Endothelial cell of umbilical vein (primary cell): ENCODE measurements at regions not wholly inside any gene's neighbourhood (a gene's known extent, or its start where the extent isn't known, plus 50 kb on each side); places are given as distances from the start of the nearest gene placed in this dataset.

Source experiments
- BruUV-seq: library from RNA; stranded (reverse); fragments of 400-500 nt; replicated peaks from 2 replicates; lab custom pipeline; 2021; lab: Mats Ljungman, UMichigan
- CTCF ChIA-PET: fragments of 300-600, 350-600 bp; sonication (Branson Sonifier 250); formaldehyde crosslinking; loops from one replicate; lab custom pipeline; 2021; ENCODE audit warnings: antibody characterized with exemption, inconsistent platforms; lab: Charles Lee
- POLR2A ChIA-PET: fragments of 300-600, 350-600 bp; sonication (Branson Sonifier 250); formaldehyde crosslinking; loops from one replicate; lab custom pipeline; 2021; ENCODE audit warnings: antibody characterized with exemption, inconsistent platforms; lab: Charles Lee
- DNase-seq: peaks from one replicate; pipeline ENCODE4 v3.0.0-alpha.2; 2011; ENCODE audit warnings: low read depth, low spot score
- FAIRE-seq: peaks from 2 replicates; lab custom pipeline; 2011; peaks lifted over from hg19 to GRCh38; lab: Jason Lieb, UNC
- H2AFZ ChIP-seq: 2 replicates; pipeline ENCODE4 v1.6.0; 2012; ENCODE audit warnings: low read depth, low read length, control low read depth, inconsistent platforms
- H3K27ac ChIP-seq: 2 replicates; pipeline ENCODE4 v1.5.1; 2011; ENCODE audit warnings: low read depth, mild to moderate bottlenecking, control low read depth, low read length, moderate library complexity; ENCODE audit not compliant: insufficient read depth
- H3K27me3 ChIP-seq, 2 experiments: 2 replicates each; pipeline versions ENCODE4 v1.6.0 to v1.6.1; 2011; ENCODE audit warnings: low read length in 2 of 2, mixed read lengths in 1 of 2; ENCODE audit not compliant: control insufficient read depth in 2 of 2, insufficient read depth in 2 of 2
- H3K36me3 ChIP-seq, 2 experiments: 2 replicates in 1 of 2; 3 replicates in 1 of 2; pipeline ENCODE4 v1.5.1; 2011; ENCODE audit warnings: low read length in 2 of 2, mild to moderate bottlenecking in 1 of 2, moderate library complexity in 1 of 2; ENCODE audit not compliant: control insufficient read depth in 2 of 2, insufficient read depth in 2 of 2; ENCODE audit errors: extremely low read depth in 1 of 2
- H3K4me1 ChIP-seq: 3 replicates; pipeline ENCODE4 v1.5.1; 2011; ENCODE audit warnings: mild to moderate bottlenecking, low read length; ENCODE audit not compliant: control insufficient read depth, insufficient read depth; ENCODE audit errors: extremely low read depth
- H3K4me2 ChIP-seq: 2 replicates; pipeline ENCODE4 v1.6.1; 2011; ENCODE audit warnings: low read length, control low read depth, mixed read lengths; ENCODE audit not compliant: insufficient read depth
- H3K4me3 ChIP-seq, 3 experiments: fragments of 200-600 bp in 1 of 3; sonication (generic), shearing (Covaris generic) in 1 of 3; replicated peaks in 1 of 3; 2 replicates each; pipeline ENCODE4 v1.5.1; 2011 to 2016; ENCODE audit warnings: control low read depth in 3 of 3, low read length in 3 of 3, mild to moderate bottlenecking in 2 of 3, inconsistent platforms in 1 of 3, low read depth in 1 of 3, moderate library complexity in 1 of 3; ENCODE audit not compliant: insufficient read depth in 1 of 3
- H3K79me2 ChIP-seq: 2 replicates; pipeline ENCODE4 v1.6.0; 2012; ENCODE audit warnings: low read length, inconsistent platforms; ENCODE audit not compliant: control insufficient read depth, insufficient read depth
- H3K9ac ChIP-seq: replicated peaks from 2 replicates; pipeline ENCODE3; 2011; ENCODE audit warnings: low read length, control low read depth; ENCODE audit not compliant: insufficient read depth; ENCODE audit errors: extremely low read depth
- H3K9me1 ChIP-seq: replicated peaks from 3 replicates; pipeline ENCODE4 v1.6.0; 2011; ENCODE audit warnings: mild to moderate bottlenecking, low read length; ENCODE audit not compliant: control insufficient read depth, insufficient read depth; ENCODE audit errors: extremely low read depth
- H3K9me3 ChIP-seq: replicated peaks from 2 replicates; pipeline ENCODE4 v1.5.1; 2012; ENCODE audit warnings: low read length, inconsistent platforms; ENCODE audit not compliant: control insufficient read depth, insufficient read depth
- H4K20me1 ChIP-seq: replicated peaks from 2 replicates; pipeline ENCODE3; 2011; ENCODE audit warnings: mild to moderate bottlenecking, low read length; ENCODE audit not compliant: control insufficient read depth, insufficient read depth; ENCODE audit errors: extremely low read depth
- EZH2 ChIP-seq: IDR thresholded peaks from 2 replicates; pipeline ENCODE4 v1.6.1; 2012; ENCODE audit warnings: borderline replicate concordance, low read depth, mild to moderate bottlenecking, moderate library complexity, low read length, inconsistent platforms; ENCODE audit not compliant: severe bottlenecking
- FOS ChIP-seq: IDR thresholded peaks from 2 replicates; pipeline ENCODE4 v1.6.1; 2011; ENCODE audit warnings: mild to moderate bottlenecking, low read length, moderate library complexity, borderline replicate concordance; ENCODE audit not compliant: insufficient read depth
- GATA2 ChIP-seq: IDR thresholded peaks from 2 replicates; pipeline ENCODE4 v1.7.0; 2011; ENCODE audit warnings: low read depth, mild to moderate bottlenecking, moderate library complexity, mixed read lengths, low read length; ENCODE audit not compliant: insufficient read length, insufficient read depth
- JUN ChIP-seq: IDR thresholded peaks from 2 replicates; pipeline ENCODE4 v1.6.1; 2011; ENCODE audit warnings: borderline replicate concordance, low read depth; ENCODE audit not compliant: insufficient read length, insufficient read depth
- MYC ChIP-seq: IDR thresholded peaks from one replicate; pipeline ENCODE4 v1.6.1; 2011; ENCODE audit warnings: mild to moderate bottlenecking, low read depth, low read length
- POLR2A ChIP-seq: IDR thresholded peaks from 2 replicates; pipeline ENCODE4 v1.6.1; 2012; ENCODE audit warnings: low read depth, mild to moderate bottlenecking, control low read depth, low read length
- POLR2AphosphoS5 ChIP-seq: IDR thresholded peaks from 2 replicates; pipeline ENCODE4 v1.6.1; 2012; ENCODE audit warnings: low read depth, mild to moderate bottlenecking, control low read depth, low read length, moderate library complexity; ENCODE audit not compliant: insufficient read depth
- dilution Hi-C: fragments of 300-500 bp; cut with MboI; formaldehyde crosslinking; loops from one replicate; pipeline ENCODE4 v1.15.0; 2019; ENCODE audit warnings: low sequenced_read_pairs; ENCODE audit not compliant: extremely low pct_ligation_motif_present
- intact Hi-C: fragments of 100-400 bp; cut with micrococcal nuclease; formaldehyde crosslinking; loops from one replicate; pipeline ENCODE4 v1.10.0; 2022
- TF ChIP-seq, protein P1 (sequence below): IDR thresholded peaks from 2 replicates; pipeline ENCODE4 v1.6.1; 2011; ENCODE audit not compliant: insufficient read depth, insufficient read length
- TF ChIP-seq, protein P2 (sequence below), 2 donors: IDR thresholded peaks; 1 replicate in 1 of 2; 2 replicates in 1 of 2; pipeline ENCODE4 v1.5.1; 2011; ENCODE audit warnings: low read length in 2 of 2, mild to moderate bottlenecking in 2 of 2, moderate library complexity in 2 of 2, control low read depth in 1 of 2, inconsistent platforms in 1 of 2, low read depth in 1 of 2; ENCODE audit not compliant: insufficient read depth in 1 of 2; ENCODE audit errors: extremely low read depth in 1 of 2

DNA sequence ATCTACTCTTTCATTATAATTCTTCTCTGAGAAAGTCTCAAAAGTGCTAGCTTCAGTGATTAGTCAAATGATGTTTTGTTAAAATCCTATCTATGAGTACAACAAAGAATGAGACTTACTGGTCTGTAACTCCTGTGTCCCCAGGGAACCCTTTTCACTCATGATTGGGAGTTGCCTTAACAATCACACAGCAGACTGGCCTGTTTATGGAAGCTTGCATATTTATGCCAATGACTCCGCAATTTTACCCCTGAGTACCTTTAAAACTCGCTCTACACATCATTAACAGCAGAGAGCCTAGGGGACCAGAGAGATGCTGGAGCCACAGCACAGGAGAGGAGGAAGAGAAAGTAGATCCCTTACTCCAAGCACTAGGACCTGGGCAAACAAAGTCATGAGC lies 628.1 kb downstream of the IGSF11 start:
- CTCF ChIA-PET, result no interaction called here
- dilution Hi-C loops, result no loop called here
- no peaks in the 10 kb centered on the region for H4K20me1 ChIP-seq

More for the DNA sequence above, 628.1 kb downstream of the IGSF11 start:
- no peak overlapping the region for H3K27ac ChIP-seq
- DNase-seq (no peak), FAIRE-seq (no peak)
- no peaks in the 10 kb centered on the region for H3K79me2 ChIP-seq
- H3K4me1 ChIP-seq, result no peaks in the 10 kb centered on the region
- POLR2A ChIA-PET, result no interaction called here
- H3K36me3 ChIP-seq, result no peaks in the 10 kb centered on the region
- intact Hi-C loops, result no loop called here
- TF ChIP-seq EZH2 (no peak), JUN (no peak), FOS (no peak), POLR2A (no peak), POLR2AphosphoS5 (no peak), MYC (no peak), GATA2 (no peak)
- TF ChIP-seq, protein P1, sequence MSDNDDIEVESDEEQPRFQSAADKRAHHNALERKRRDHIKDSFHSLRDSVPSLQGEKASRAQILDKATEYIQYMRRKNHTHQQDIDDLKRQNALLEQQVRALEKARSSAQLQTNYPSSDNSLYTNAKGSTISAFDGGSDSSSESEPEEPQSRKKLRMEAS, result no peak
- TF ChIP-seq, protein P2, sequence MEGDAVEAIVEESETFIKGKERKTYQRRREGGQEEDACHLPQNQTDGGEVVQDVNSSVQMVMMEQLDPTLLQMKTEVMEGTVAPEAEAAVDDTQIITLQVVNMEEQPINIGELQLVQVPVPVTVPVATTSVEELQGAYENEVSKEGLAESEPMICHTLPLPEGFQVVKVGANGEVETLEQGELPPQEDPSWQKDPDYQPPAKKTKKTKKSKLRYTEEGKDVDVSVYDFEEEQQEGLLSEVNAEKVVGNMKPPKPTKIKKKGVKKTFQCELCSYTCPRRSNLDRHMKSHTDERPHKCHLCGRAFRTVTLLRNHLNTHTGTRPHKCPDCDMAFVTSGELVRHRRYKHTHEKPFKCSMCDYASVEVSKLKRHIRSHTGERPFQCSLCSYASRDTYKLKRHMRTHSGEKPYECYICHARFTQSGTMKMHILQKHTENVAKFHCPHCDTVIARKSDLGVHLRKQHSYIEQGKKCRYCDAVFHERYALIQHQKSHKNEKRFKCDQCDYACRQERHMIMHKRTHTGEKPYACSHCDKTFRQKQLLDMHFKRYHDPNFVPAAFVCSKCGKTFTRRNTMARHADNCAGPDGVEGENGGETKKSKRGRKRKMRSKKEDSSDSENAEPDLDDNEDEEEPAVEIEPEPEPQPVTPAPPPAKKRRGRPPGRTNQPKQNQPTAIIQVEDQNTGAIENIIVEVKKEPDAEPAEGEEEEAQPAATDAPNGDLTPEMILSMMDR (IDR thresholded peaks at IDR 0.05; ENCODE audit: extremely low read depth in 1 of 2, insufficient read depth in 1 of 2, low read depth in 1 of 2, low read length in 2 of 2), result no peak
- H2AFZ ChIP-seq, result no peak overlapping the region
- H3K4me3 ChIP-seq, result no peak overlapping the region
- no peaks in the 10 kb centered on the region for H3K9me1 ChIP-seq
- H3K9ac ChIP-seq, result no peak overlapping the region
- no peaks in the 10 kb centered on the region for H3K27me3 ChIP-seq
- no peak overlapping the region for H3K4me2 ChIP-seq
- BruUV-seq, result no TSS peak
- peaks cover 1% of the 10 kb centered on the region for H3K9me3 ChIP-seq
